Smooth muscle cell (in vitro differentiated cells): ENCODE measurements at regions not wholly inside any gene's neighbourhood (a gene's known extent, or its start where the extent isn't known, plus 50 kb on each side); places are given as distances from the start of the nearest gene placed in this dataset.

Experiments
- DNase-seq: peaks from one replicate; lab custom pipeline; 2025; ENCODE audit not compliant: unreplicated experiment; lab: John Stamatoyannopoulos, UW
- H2AFZ ChIP-seq: fragments of 200-600 bp; sonication (generic); 2 replicates; pipeline ENCODE4 v1.6.0; 2016; ENCODE audit warnings: antibody characterized with exemption, low read depth, mild to moderate bottlenecking
- H3F3A ChIP-seq: fragments of 200-600 bp; sonication (generic); 2 replicates; pipeline ENCODE4 v1.6.0; 2017; ENCODE audit warnings: antibody characterized with exemption, low read depth
- H3K27ac ChIP-seq: fragments of 200-600 bp; sonication (generic); 2 replicates; pipeline ENCODE4 v1.5.1; 2016; ENCODE audit warnings: low read depth, mild to moderate bottlenecking
- H3K27me3 ChIP-seq: fragments of 200-600 bp; sonication (generic); 2 replicates; pipeline ENCODE4 v1.6.1; 2016; ENCODE audit warnings: low read depth, mild to moderate bottlenecking
- H3K36me3 ChIP-seq: fragments of 200-600 bp; sonication (generic); 2 replicates; pipeline ENCODE4 v1.5.1; 2016; ENCODE audit warnings: low read depth
- H3K4me1 ChIP-seq: fragments of 200-600 bp; sonication (generic); 2 replicates; pipeline ENCODE4 v1.5.1; 2016; ENCODE audit warnings: low read depth
- H3K4me2 ChIP-seq: fragments of 200-600 bp; sonication (generic); 2 replicates; pipeline ENCODE4 v1.6.0; 2016; ENCODE audit warnings: mild to moderate bottlenecking
- H3K4me3 ChIP-seq: fragments of 200-600 bp; sonication (generic); 2 replicates; pipeline ENCODE4 v1.5.1; 2016; ENCODE audit warnings: mild to moderate bottlenecking
- H3K79me2 ChIP-seq: fragments of 200-600 bp; sonication (generic); 2 replicates; pipeline ENCODE4 v1.6.0; 2016; ENCODE audit warnings: low read depth, mild to moderate bottlenecking
- H3K9ac ChIP-seq: fragments of 200-600 bp; sonication (generic); 2 replicates; pipeline ENCODE4 v1.6.0; 2016; ENCODE audit warnings: low read depth
- H3K9me3 ChIP-seq: fragments of 200-600 bp; sonication (generic); replicated peaks from 2 replicates; pipeline ENCODE4 v1.5.1; 2016; ENCODE audit warnings: low read depth
- H4K20me1 ChIP-seq: fragments of 200-600 bp; sonication (generic); 2 replicates; pipeline ENCODE4 v1.6.0; 2016; ENCODE audit warnings: low read depth
- WGBS: methylation state at CpG from one replicate; pipeline ENCODE4 v1.1.7; 2016; ENCODE audit warnings: low lambda C conversion rate; 5-methylcytosine and 5-hydroxymethylcytosine counted together
- TF ChIP-seq, protein P1 (sequence below): fragments of 200-600 bp; sonication (generic); IDR thresholded peaks from 2 replicates; pipeline ENCODE4 v1.5.1; 2017; ENCODE audit warnings: borderline replicate concordance, mild to moderate bottlenecking, antibody characterized with exemption; ENCODE audit not compliant: insufficient read depth, poor library complexity, severe bottlenecking

- TF ChIP-seq, protein P1, sequence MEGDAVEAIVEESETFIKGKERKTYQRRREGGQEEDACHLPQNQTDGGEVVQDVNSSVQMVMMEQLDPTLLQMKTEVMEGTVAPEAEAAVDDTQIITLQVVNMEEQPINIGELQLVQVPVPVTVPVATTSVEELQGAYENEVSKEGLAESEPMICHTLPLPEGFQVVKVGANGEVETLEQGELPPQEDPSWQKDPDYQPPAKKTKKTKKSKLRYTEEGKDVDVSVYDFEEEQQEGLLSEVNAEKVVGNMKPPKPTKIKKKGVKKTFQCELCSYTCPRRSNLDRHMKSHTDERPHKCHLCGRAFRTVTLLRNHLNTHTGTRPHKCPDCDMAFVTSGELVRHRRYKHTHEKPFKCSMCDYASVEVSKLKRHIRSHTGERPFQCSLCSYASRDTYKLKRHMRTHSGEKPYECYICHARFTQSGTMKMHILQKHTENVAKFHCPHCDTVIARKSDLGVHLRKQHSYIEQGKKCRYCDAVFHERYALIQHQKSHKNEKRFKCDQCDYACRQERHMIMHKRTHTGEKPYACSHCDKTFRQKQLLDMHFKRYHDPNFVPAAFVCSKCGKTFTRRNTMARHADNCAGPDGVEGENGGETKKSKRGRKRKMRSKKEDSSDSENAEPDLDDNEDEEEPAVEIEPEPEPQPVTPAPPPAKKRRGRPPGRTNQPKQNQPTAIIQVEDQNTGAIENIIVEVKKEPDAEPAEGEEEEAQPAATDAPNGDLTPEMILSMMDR: no peak
These were observed 558.9 kb upstream of the MGMT start for GRCh38 chr10:128908099-128908498.

DNA sequence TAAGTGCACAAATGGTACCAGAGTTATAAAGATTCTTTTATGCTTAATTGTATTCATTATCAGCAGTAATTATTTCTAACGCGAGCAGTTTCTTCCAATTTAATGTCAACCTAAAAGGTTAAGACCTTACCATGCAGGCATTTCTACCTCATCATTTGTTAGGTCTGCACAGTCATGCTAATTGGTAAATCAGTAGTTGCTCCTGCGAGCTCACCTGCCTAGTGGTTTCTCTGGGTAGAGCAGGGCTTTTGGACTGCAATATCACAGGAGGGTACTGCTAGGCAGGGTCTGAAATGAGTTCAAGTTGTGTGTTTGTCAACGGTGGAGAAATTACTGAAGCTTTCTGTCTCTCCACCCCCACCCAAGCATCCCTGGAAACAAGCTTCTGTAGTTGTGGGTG is 558.5 kb upstream of the MGMT start:
- no peak for DNase-seq
- Histone ChIP-seq H3K36me3 (no peaks in the 10 kb centered on the region), H3F3A (no peaks in the 10 kb centered on the region), H3K27ac (no peak overlapping the region), H4K20me1 (no peaks in the 10 kb centered on the region), H3K4me3 (no peak overlapping the region), H3K4me2 (no peak overlapping the region), H3K27me3 (no peaks in the 10 kb centered on the region), H3K9ac (no peak overlapping the region), H3K4me1 (no peaks in the 10 kb centered on the region), H3K9me3 (no peaks in the 10 kb centered on the region), H3K79me2 (no peaks in the 10 kb centered on the region), H2AFZ (no peak overlapping the region)
- WGBS: 62% methylated on average over 4 of the region's 4 CpGs
- TF ChIP-seq, protein P1: no peak

More at GRCh38 chr10:128908099-128908498, 558.9 kb upstream of the MGMT start:
- Histone ChIP-seq H3K36me3 (no peaks in the 10 kb centered on the region), H3K4me1 (no peaks in the 10 kb centered on the region), H3K9me3 (no peaks in the 10 kb centered on the region), H3K27ac (no peak overlapping the region), H2AFZ (no peak overlapping the region), H3K79me2 (no peaks in the 10 kb centered on the region), H3K9ac (no peak overlapping the region), H3K4me3 (no peak overlapping the region), H4K20me1 (no peaks in the 10 kb centered on the region), H3F3A (no peaks in the 10 kb centered on the region), H3K27me3 (no peaks in the 10 kb centered on the region), H3K4me2 (no peak overlapping the region)
- no peak for DNase-seq
- 83% methylated on average over 6 of the region's 6 CpGs for WGBS

DNA sequence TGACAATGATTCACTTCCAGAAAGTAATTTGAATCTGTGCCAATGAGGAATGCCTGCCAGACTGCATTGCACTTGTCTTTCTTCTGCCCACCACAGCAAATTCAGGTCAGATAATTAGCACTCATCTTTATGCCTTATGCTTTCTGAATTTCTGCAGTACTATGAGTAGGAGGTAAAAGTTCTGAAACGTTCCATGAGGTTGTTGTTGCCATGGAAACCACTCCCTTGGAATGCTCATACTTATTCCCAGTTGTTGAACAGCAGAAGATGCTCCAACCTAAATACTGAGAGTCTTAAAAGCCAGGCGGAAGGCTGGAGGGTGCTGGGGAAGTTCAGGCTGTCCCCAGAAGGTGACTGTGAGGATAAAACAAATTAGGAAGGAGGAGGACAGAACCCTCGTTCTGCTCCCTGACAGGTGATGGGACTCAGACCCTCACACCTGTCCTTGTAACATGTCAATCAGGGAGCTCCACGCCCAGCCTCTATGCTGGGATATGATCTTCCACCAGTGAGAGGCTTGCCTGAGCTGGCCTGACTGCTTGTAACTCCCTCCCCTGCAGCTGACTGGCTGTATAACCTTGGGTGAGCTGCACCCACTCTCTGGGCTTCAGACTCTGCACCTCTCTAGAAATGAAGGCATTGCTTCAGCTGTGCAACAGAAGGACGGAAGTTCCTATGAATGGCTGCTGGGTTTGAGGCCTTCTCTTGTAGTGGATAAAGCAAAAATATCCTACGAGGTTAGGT is 554.3 kb upstream of the MGMT start:
- Histone ChIP-seq H3K27ac (no peak overlapping the region), H3F3A (no peaks in the 10 kb centered on the region), H3K4me2 (no peak overlapping the region), H3K4me3 (no peak overlapping the region), H3K9ac (no peak overlapping the region), H3K9me3 (no peaks in the 10 kb centered on the region), H3K36me3 (no peaks in the 10 kb centered on the region), H3K4me1 (no peaks in the 10 kb centered on the region), H3K79me2 (no peaks in the 10 kb centered on the region), H3K27me3 (no peaks in the 10 kb centered on the region), H4K20me1 (no peaks in the 10 kb centered on the region), H2AFZ (no peak overlapping the region)
- TF ChIP-seq, protein P1: no peak
- no peak for DNase-seq
- WGBS: 74% methylated on average over 6 of the region's 6 CpGs

DNA sequence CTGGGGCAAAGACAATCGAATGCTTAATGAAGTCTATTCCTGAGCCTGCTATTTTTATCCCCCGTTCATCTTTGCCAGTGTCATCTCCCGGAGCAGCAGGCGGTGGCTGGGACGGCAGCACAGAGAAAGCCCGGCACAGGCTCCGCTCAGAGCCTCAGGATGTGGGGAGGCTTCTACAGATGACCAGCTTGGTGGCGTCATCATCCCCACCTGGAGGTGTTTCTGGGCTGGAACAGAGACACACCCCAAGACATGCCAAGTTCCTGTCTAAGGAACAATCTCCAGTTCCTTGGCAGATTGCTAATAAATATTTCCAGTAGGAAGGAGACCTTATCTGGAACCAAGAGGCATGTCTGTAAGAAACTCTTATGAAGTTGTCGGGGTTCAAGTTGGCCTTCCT is 552.4 kb upstream of the MGMT start:
- H3K9me3 ChIP-seq: no peaks in the 10 kb centered on the region
- TF ChIP-seq, protein P1: no peak
- no peak for DNase-seq
- H3K27me3 ChIP-seq: no peaks in the 10 kb centered on the region
- H3K79me2 ChIP-seq: no peaks in the 10 kb centered on the region
- H3K4me2 ChIP-seq: no peak overlapping the region
- H3K9ac ChIP-seq: no peak overlapping the region
- H3K4me3 ChIP-seq: no peak overlapping the region
- no peak overlapping the region for H2AFZ ChIP-seq
- H3F3A ChIP-seq: no peaks in the 10 kb centered on the region
- 90% methylated on average over 9 of the region's 9 CpGs for WGBS
- no peaks in the 10 kb centered on the region for H3K4me1 ChIP-seq
- H4K20me1 ChIP-seq: no peaks in the 10 kb centered on the region
- no peak overlapping the region for H3K27ac ChIP-seq
- H3K36me3 ChIP-seq: no peaks in the 10 kb centered on the region
